ENCODE measurements at regions not wholly inside any gene's neighbourhood (a gene's known extent, or its start where the extent isn't known, plus 50 kb on each side); places are given as distances from the start of the nearest gene placed in this dataset.
"Not testable (repeated sequence)": the region's sequence is repeated elsewhere in the genome, so short reads cannot be mapped to it uniquely, and the experiment has no call there.

GRCh38 chr4:107439401-107439800, 280.6 kb downstream of the PAPSS1 start:
- DNase-seq (ENCODE audit: low read depth in 1 of 2, low spot score in 1 of 2) = no peak
- Histone ChIP-seq H3K27me3 (ENCODE audit: insufficient read depth, poor library complexity, severe bottlenecking) (no peaks in the 10 kb centered on the region), H3K4me3 (replicated peaks; ENCODE audit: insufficient read depth, low read length) (no peak overlapping the region), H3K27ac (replicated peaks) (no peak overlapping the region)
- TF ChIP-seq SPI1 (IDR thresholded peaks at IDR 0.05; ENCODE audit: borderline replicate concordance, low read depth) (no peak), GABPA (IDR thresholded peaks at IDR 0.05; ENCODE audit: low read depth) (no peak), REST (IDR thresholded peaks at IDR 0.05; ENCODE audit: insufficient replicate concordance, low read depth) (no peak), CTCF (IDR thresholded peaks at IDR 0.05; ENCODE audit: insufficient read depth, low read length) (no peak), POLR2AphosphoS5 (IDR thresholded peaks at IDR 0.05; ENCODE audit: low read depth) (no peak)

- DNase-seq (ENCODE audit: low read depth in 1 of 2, low spot score in 1 of 2); H3K27ac ChIP-seq (replicated peaks); H3K4me3 ChIP-seq (replicated peaks; ENCODE audit: insufficient read depth, low read length): not testable (repeated sequence)
These were observed 283.6 kb downstream of the PAPSS1 start for GRCh38 chr4:107436471-107436870.

GRCh38 chr4:107432451-107432850, 287.6 kb downstream of the PAPSS1 start:
- no peak overlapping the region for H3K27ac ChIP-seq (replicated peaks)
- no peak for DNase-seq (ENCODE audit: low read depth in 1 of 2, low spot score in 1 of 2)
- no peaks in the 10 kb centered on the region for H3K27me3 ChIP-seq (ENCODE audit: insufficient read depth, poor library complexity, severe bottlenecking)
- no peak for TF ChIP-seq CTCF (IDR thresholded peaks at IDR 0.05; ENCODE audit: insufficient read depth, low read length)
- no peak for TF ChIP-seq POLR2AphosphoS5 (IDR thresholded peaks at IDR 0.05; ENCODE audit: low read depth)
- TF ChIP-seq GABPA (IDR thresholded peaks at IDR 0.05; ENCODE audit: low read depth) = no peak
- TF ChIP-seq REST (IDR thresholded peaks at IDR 0.05; ENCODE audit: insufficient replicate concordance, low read depth) = no peak
- no peak for TF ChIP-seq SPI1 (IDR thresholded peaks at IDR 0.05; ENCODE audit: borderline replicate concordance, low read depth)
- H3K4me3 ChIP-seq (replicated peaks; ENCODE audit: insufficient read depth, low read length) = no peak overlapping the region

More at GRCh38 chr4:107436471-107436870, 283.6 kb downstream of the PAPSS1 start:
- H3K27me3 ChIP-seq (ENCODE audit: insufficient read depth, poor library complexity, severe bottlenecking) = not testable (repeated sequence)

GRCh38 chr4:107423677-107424405, 296.2 kb downstream of the PAPSS1 start:
- H3K27ac ChIP-seq (replicated peaks) = no peak overlapping the region
- TF ChIP-seq REST (IDR thresholded peaks at IDR 0.05; ENCODE audit: insufficient replicate concordance, low read depth) (no peak), POLR2AphosphoS5 (IDR thresholded peaks at IDR 0.05; ENCODE audit: low read depth) (no peak), CTCF (IDR thresholded peaks at IDR 0.05; ENCODE audit: insufficient read depth, low read length) (no peak), SPI1 (IDR thresholded peaks at IDR 0.05; ENCODE audit: borderline replicate concordance, low read depth) (no peak), GABPA (IDR thresholded peaks at IDR 0.05; ENCODE audit: low read depth) (no peak)
- DNase-seq (ENCODE audit: low read depth in 1 of 2, low spot score in 1 of 2) = no peak
- no peak overlapping the region for H3K4me3 ChIP-seq (replicated peaks; ENCODE audit: insufficient read depth, low read length)
- no peaks in the 10 kb centered on the region for H3K27me3 ChIP-seq (ENCODE audit: insufficient read depth, poor library complexity, severe bottlenecking)

GRCh38 chr4:107419536-107419935, 300.5 kb downstream of the PAPSS1 start:
- not testable (repeated sequence) for H3K4me3 ChIP-seq (replicated peaks; ENCODE audit: insufficient read depth, low read length); H3K27ac ChIP-seq (replicated peaks); H3K27me3 ChIP-seq (ENCODE audit: insufficient read depth, poor library complexity, severe bottlenecking); DNase-seq (ENCODE audit: low read depth in 1 of 2, low spot score in 1 of 2)
